ENCODE measurements at regions not wholly inside any gene's neighbourhood (a gene's known extent, or its start where the extent isn't known, plus 50 kb on each side); places are given as distances from the start of the nearest gene placed in this dataset.

DNA sequence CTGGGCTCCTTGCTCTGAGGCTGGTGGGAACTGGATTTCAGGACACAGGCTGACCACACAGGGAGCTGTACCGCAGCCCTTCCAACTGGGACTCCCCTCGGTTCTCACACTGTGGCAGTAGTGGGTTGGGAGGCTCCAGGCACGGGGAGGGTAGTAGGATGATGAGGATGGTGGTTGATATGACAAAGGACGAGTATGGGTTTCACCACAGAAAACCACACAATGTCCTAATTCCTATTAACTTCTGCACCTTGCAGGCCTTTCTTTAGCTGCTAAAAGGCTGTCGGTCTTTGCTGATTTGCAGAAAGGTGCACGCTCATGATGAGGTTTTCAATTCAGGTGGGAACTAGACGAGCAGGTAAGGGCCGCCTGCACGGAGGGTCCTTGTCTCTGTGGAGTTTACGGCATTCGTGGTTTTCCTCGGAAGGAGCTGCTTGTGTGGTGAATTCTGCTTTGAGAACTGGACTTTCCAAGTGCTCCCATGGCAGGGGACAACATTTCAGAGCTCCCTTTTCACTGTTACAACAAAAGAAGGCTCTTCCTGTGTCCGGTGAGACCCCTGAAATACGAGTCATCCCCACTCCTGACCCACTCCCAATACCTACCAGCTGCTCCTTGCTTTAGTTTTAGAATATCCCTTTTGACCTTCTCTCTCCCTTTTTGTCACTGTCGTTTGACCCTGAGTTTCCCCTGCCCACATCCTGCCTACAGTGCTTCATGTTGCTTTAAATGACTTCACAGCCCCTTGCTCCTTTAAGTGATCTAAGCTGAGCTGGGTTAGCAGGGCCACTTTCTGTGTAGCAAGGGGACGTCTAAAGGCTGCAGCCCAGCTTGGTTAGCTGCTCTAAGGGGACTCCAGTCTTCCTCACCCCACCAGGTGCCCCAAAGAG, 125.1 kb downstream of the MRPS6 start:
- TF ChIP-seq, protein P1, sequence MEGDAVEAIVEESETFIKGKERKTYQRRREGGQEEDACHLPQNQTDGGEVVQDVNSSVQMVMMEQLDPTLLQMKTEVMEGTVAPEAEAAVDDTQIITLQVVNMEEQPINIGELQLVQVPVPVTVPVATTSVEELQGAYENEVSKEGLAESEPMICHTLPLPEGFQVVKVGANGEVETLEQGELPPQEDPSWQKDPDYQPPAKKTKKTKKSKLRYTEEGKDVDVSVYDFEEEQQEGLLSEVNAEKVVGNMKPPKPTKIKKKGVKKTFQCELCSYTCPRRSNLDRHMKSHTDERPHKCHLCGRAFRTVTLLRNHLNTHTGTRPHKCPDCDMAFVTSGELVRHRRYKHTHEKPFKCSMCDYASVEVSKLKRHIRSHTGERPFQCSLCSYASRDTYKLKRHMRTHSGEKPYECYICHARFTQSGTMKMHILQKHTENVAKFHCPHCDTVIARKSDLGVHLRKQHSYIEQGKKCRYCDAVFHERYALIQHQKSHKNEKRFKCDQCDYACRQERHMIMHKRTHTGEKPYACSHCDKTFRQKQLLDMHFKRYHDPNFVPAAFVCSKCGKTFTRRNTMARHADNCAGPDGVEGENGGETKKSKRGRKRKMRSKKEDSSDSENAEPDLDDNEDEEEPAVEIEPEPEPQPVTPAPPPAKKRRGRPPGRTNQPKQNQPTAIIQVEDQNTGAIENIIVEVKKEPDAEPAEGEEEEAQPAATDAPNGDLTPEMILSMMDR (IDR thresholded peaks at IDR 0.05 in 4 of 5, conservative IDR thresholded peaks at IDR 0.05 in 1 of 5), result no peak
- no peak for TF ChIP-seq POLR2A (IDR thresholded peaks at IDR 0.05)

Data from gastrocnemius medialis (tissue), 4 donors.